ENCODE measurements at regions not wholly inside any gene's neighbourhood (a gene's known extent, or its start where the extent isn't known, plus 50 kb on each side); places are given as distances from the start of the nearest gene placed in this dataset.

DNA sequence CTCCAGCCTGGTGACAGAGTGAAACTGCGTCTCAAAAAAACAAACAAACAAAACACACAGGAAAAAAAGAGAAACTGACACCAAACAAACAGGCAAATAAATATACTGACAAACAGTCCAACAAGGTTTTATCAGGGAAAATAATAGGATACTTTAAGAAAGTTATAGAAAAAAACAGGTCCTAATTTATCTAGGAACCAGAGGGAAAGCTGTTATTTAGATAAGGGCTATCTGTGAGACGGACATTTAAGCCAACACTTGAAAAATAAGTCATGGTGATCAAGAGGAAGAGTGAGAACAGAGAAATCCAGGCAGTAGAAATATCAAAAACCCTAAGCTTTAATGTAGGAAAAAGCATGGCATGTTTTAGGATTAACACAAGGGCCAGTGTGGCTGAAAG, 68.9 kb downstream of the FAM217A start:
- no peak for TF ChIP-seq POLR2A (IDR thresholded peaks at IDR 0.05; ENCODE audit: low read depth, low read length)
- TF ChIP-seq POLR2AphosphoS5 (IDR thresholded peaks at IDR 0.05; ENCODE audit: low read depth, low read length): no peak

All from GM12892 (cell line).